Astrocyte (in vitro differentiated cells and primary cell): ENCODE measurements at regions not wholly inside any gene's neighbourhood (a gene's known extent, or its start where the extent isn't known, plus 50 kb on each side); places are given as distances from the start of the nearest gene placed in this dataset.

ENCODE experiments used
- DNase-seq: peaks from one replicate; pipeline ENCODE4 v3.0.0-alpha.2; 2010; ENCODE audit warnings: low read depth
- FAIRE-seq: peaks from 2 replicates; lab custom pipeline; 2011; peaks lifted over from hg19 to GRCh38; lab: Jason Lieb, UNC
- H2AFZ ChIP-seq: 2 replicates; pipeline ENCODE4 v1.6.0; 2012; ENCODE audit warnings: low read depth, low read length, inconsistent platforms
- H3K27ac ChIP-seq: 2 replicates; pipeline ENCODE4 v1.5.1; 2011; ENCODE audit warnings: low read depth, low read length, inconsistent platforms
- H3K27me3 ChIP-seq: 2 replicates; pipeline ENCODE4 v1.6.0; 2011; ENCODE audit warnings: low read length, inconsistent platforms; ENCODE audit not compliant: insufficient read depth
- H3K36me3 ChIP-seq: 2 replicates; pipeline ENCODE4 v1.5.1; 2011; ENCODE audit warnings: low read length, inconsistent platforms; ENCODE audit not compliant: insufficient read depth
- H3K4me1 ChIP-seq: 2 replicates; pipeline ENCODE4 v1.5.1; 2011; ENCODE audit warnings: low read length, inconsistent platforms; ENCODE audit not compliant: insufficient read depth
- H3K4me2 ChIP-seq: 2 replicates; pipeline ENCODE4 v1.6.0; 2012; ENCODE audit warnings: low read length, inconsistent platforms
- H3K4me3 ChIP-seq: 2 replicates; pipeline ENCODE4 v1.5.1; 2011; ENCODE audit warnings: low read depth, mild to moderate bottlenecking, low read length, inconsistent platforms; ENCODE audit not compliant: insufficient read depth
- H3K79me2 ChIP-seq: 2 replicates; pipeline ENCODE4 v1.6.0; 2012; ENCODE audit warnings: mild to moderate bottlenecking, low read length, inconsistent platforms; ENCODE audit not compliant: insufficient read depth
- H3K9ac ChIP-seq: 2 replicates; pipeline ENCODE4 v1.6.0; 2012; ENCODE audit warnings: mild to moderate bottlenecking, low read length, inconsistent platforms
- H3K9me3 ChIP-seq: 2 replicates; pipeline ENCODE4 v1.5.1; 2012; ENCODE audit warnings: low read depth, mild to moderate bottlenecking, low read length, inconsistent platforms; ENCODE audit not compliant: insufficient read depth
- H4K20me1 ChIP-seq: 2 replicates; pipeline ENCODE4 v1.6.0; 2012; ENCODE audit warnings: low read length, inconsistent platforms; ENCODE audit not compliant: insufficient read depth
- H3K27ac Mint-ChIP-seq: one replicate; pipeline ENCODE4 v1.8.0; 2021; ENCODE audit warnings: mild to moderate bottlenecking, mixed read lengths; ENCODE audit not compliant: unreplicated experiment
- H3K27me3 Mint-ChIP-seq: one replicate; pipeline ENCODE4 v1.8.0; 2021; ENCODE audit warnings: low read depth, mixed read lengths; ENCODE audit not compliant: unreplicated experiment
- H3K36me3 Mint-ChIP-seq: one replicate; pipeline ENCODE4 v1.8.0; 2021; ENCODE audit warnings: low read depth, mixed read lengths; ENCODE audit not compliant: unreplicated experiment
- H3K4me1 Mint-ChIP-seq: one replicate; pipeline ENCODE4 v1.8.0; 2021; ENCODE audit warnings: low read depth, mixed read lengths; ENCODE audit not compliant: unreplicated experiment
- H3K4me3 Mint-ChIP-seq: one replicate; pipeline ENCODE4 v1.8.0; 2021; ENCODE audit warnings: mild to moderate bottlenecking, moderate library complexity, mixed read lengths; ENCODE audit not compliant: unreplicated experiment
- H3K9me3 Mint-ChIP-seq: one replicate; pipeline ENCODE4 v1.8.0; 2021; ENCODE audit warnings: mild to moderate bottlenecking, mixed read lengths; ENCODE audit not compliant: unreplicated experiment
- CTCF ChIP-seq: IDR thresholded peaks from 2 replicates; pipeline ENCODE4 v1.5.1; 2011; ENCODE audit warnings: low read depth, mild to moderate bottlenecking, inconsistent platforms, low read length, moderate library complexity; ENCODE audit not compliant: insufficient read depth
- EZH2 ChIP-seq: IDR thresholded peaks from 2 replicates; pipeline ENCODE4 v1.6.1; 2012; ENCODE audit warnings: mild to moderate bottlenecking, low read length, inconsistent platforms; ENCODE audit not compliant: insufficient read depth

DNA sequence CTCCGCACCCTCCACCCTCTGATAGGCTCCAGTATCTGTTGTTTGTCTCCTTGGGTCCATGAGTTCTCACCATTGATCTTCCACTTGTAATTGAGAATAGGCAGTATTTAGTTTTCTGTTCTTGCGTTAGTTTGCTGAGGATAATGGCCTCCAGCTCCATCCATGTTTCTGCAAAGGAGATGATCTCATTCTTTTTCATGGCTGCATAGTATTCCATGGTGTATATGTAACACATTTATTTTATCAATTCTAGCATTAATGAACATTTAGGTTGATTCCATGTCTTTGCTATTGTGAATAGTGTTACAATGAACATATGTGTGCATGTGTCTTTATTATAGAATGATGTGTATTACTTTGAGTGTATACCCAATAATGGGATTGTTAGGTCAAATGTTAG is 814.6 kb upstream of the FRG1 start:
- Histone ChIP-seq H3K27ac (no peak overlapping the region), H2AFZ (no peak overlapping the region), H3K4me1 (no peaks in the 10 kb centered on the region), H3K27me3 (no peaks in the 10 kb centered on the region), H3K79me2 (no peaks in the 10 kb centered on the region), H3K9ac (no peak overlapping the region), H3K4me2 (no peak overlapping the region), H3K4me3 (no peak overlapping the region), H3K9me3 (no peaks in the 10 kb centered on the region), H3K36me3 (no peaks in the 10 kb centered on the region), H4K20me1 (no peaks in the 10 kb centered on the region)
- peaks cover 4% of the 10 kb centered on the region for H3K4me1 Mint-ChIP-seq
- FAIRE-seq (no peak), DNase-seq (no peak)
- H3K27ac Mint-ChIP-seq: no peak overlapping the region
- no peaks in the 10 kb centered on the region for H3K27me3 Mint-ChIP-seq
- peaks cover 6% of the 10 kb centered on the region for H3K9me3 Mint-ChIP-seq
- H3K36me3 Mint-ChIP-seq: no peaks in the 10 kb centered on the region
- no peak overlapping the region for H3K4me3 Mint-ChIP-seq
- TF ChIP-seq CTCF (no peak), EZH2 (no peak)

GRCh38 chr4:189128341-189128740 is 812.3 kb upstream of the FRG1 start:
- H2AFZ ChIP-seq: no peak overlapping the region
- H3K4me1 ChIP-seq: no peaks in the 10 kb centered on the region
- no peaks in the 10 kb centered on the region for H3K36me3 ChIP-seq
- DNase-seq (no peak), FAIRE-seq (no peak)
- no peak overlapping the region for H3K27ac ChIP-seq
- Mint-ChIP-seq H3K27me3 (no peaks in the 10 kb centered on the region), H3K27ac (no peak overlapping the region), H3K4me1 (peaks cover 4% of the 10 kb centered on the region), H3K36me3 (no peaks in the 10 kb centered on the region), H3K9me3 (peaks cover 4% of the 10 kb centered on the region), H3K4me3 (no peak overlapping the region)
- H4K20me1 ChIP-seq: no peaks in the 10 kb centered on the region
- no peaks in the 10 kb centered on the region for H3K9me3 ChIP-seq
- no peak overlapping the region for H3K9ac ChIP-seq
- H3K27me3 ChIP-seq: no peaks in the 10 kb centered on the region
- no peak overlapping the region for H3K4me3 ChIP-seq
- no peak overlapping the region for H3K4me2 ChIP-seq
- no peak for TF ChIP-seq CTCF
- no peak for TF ChIP-seq EZH2
- H3K79me2 ChIP-seq: no peaks in the 10 kb centered on the region

- no peak for FAIRE-seq
- H3K27ac ChIP-seq: no peak overlapping the region
- H3K27me3 Mint-ChIP-seq: no peaks in the 10 kb centered on the region
These were observed 811.5 kb upstream of the FRG1 start for GRCh38 chr4:189129044-189129694.

More at GRCh38 chr4:189129044-189129694, 811.5 kb upstream of the FRG1 start:
- Histone ChIP-seq H3K27me3 (no peaks in the 10 kb centered on the region), H4K20me1 (no peaks in the 10 kb centered on the region), H3K79me2 (no peaks in the 10 kb centered on the region), H3K4me1 (no peaks in the 10 kb centered on the region), H3K9ac (no peak overlapping the region), H2AFZ (no peak overlapping the region), H3K36me3 (no peaks in the 10 kb centered on the region), H3K4me3 (no peak overlapping the region), H3K9me3 (no peaks in the 10 kb centered on the region), H3K4me2 (no peak overlapping the region)
- no peak for DNase-seq
- Mint-ChIP-seq H3K9me3 (peaks cover 4% of the 10 kb centered on the region), H3K27ac (no peak overlapping the region), H3K4me3 (no peak overlapping the region), H3K4me1 (peaks cover 4% of the 10 kb centered on the region), H3K36me3 (no peaks in the 10 kb centered on the region)
- TF ChIP-seq EZH2: no peak
- no peak for TF ChIP-seq CTCF
